RCC 7860 (cell line): ENCODE measurements at regions not wholly inside any gene's neighbourhood (a gene's known extent, or its start where the extent isn't known, plus 50 kb on each side); places are given as distances from the start of the nearest gene placed in this dataset.

Experiments
- DNase-seq: peaks from one replicate; pipeline ENCODE4 v3.0.0-alpha.2; 2015; ENCODE audit warnings: low spot score
- FAIRE-seq: peaks from 2 replicates; lab custom pipeline; 2012; peaks lifted over from hg19 to GRCh38; lab: Jason Lieb, UNC

- DNase-seq (peak; percentile 98), FAIRE-seq (peak; percentile 99)
Observed at GRCh38 chr5:33312571-33313549, 127.9 kb upstream of the TARS1 start.

- no peak for DNase-seq
- peak; percentile 14 for FAIRE-seq
Observed at GRCh38 chr5:33315189-33315588, 125.6 kb upstream of the TARS1 start.

GRCh38 chr5:33316773-33317172 lies 124.0 kb upstream of the TARS1 start:
- no peak for DNase-seq

GRCh38 chr5:33317271-33317670 lies 123.5 kb upstream of the TARS1 start:
- DNase-seq (no peak), FAIRE-seq (no peak)

More at GRCh38 chr5:33316773-33317172, 124.0 kb upstream of the TARS1 start:
- FAIRE-seq = peak; percentile 21

- no peak for DNase-seq
- no peak for FAIRE-seq
Observed at GRCh38 chr5:33319151-33319550, 121.6 kb upstream of the TARS1 start.

GRCh38 chr5:33319841-33320240 lies 120.9 kb upstream of the TARS1 start:
- FAIRE-seq (no peak), DNase-seq (no peak)

- peak; percentile 52 for FAIRE-seq
- peak; percentile 63 for DNase-seq
Observed at GRCh38 chr5:33321026-33321425, 119.7 kb upstream of the TARS1 start.

- DNase-seq = no peak
- FAIRE-seq = no peak
Observed at GRCh38 chr5:33322632-33323031, 118.1 kb upstream of the TARS1 start.

GRCh38 chr5:33324667-33325307 lies 116.0 kb upstream of the TARS1 start:
- peak; percentile 11 for FAIRE-seq
- no peak for DNase-seq

- no peak for FAIRE-seq
Observed at GRCh38 chr5:33328818-33329217, 111.9 kb upstream of the TARS1 start.

GRCh38 chr5:33329891-33330290 lies 110.9 kb upstream of the TARS1 start:
- FAIRE-seq (no peak), DNase-seq (no peak)

More at GRCh38 chr5:33328818-33329217, 111.9 kb upstream of the TARS1 start:
- DNase-seq = no peak

GRCh38 chr5:33330426-33330825 lies 110.3 kb upstream of the TARS1 start:
- FAIRE-seq = no peak
- DNase-seq = no peak

GRCh38 chr5:33330992-33331391 lies 109.8 kb upstream of the TARS1 start:
- no peak for DNase-seq
- FAIRE-seq = no peak

- DNase-seq (no peak), FAIRE-seq (no peak)
Observed at GRCh38 chr5:33332804-33333203, 108.0 kb upstream of the TARS1 start.

- FAIRE-seq (no peak), DNase-seq (no peak)
Observed at GRCh38 chr5:33334829-33335228, 105.9 kb upstream of the TARS1 start.

- FAIRE-seq (no peak), DNase-seq (no peak)
Observed at GRCh38 chr5:33336891-33337636, 103.7 kb upstream of the TARS1 start.

- FAIRE-seq = no peak
- no peak for DNase-seq
Observed at GRCh38 chr5:33337637-33337992, 103.2 kb upstream of the TARS1 start.

- DNase-seq (no peak), FAIRE-seq (no peak)
Observed at GRCh38 chr5:33338336-33339110, 102.2 kb upstream of the TARS1 start.

GRCh38 chr5:33339413-33339812 lies 101.4 kb upstream of the TARS1 start:
- DNase-seq (no peak), FAIRE-seq (no peak)

- FAIRE-seq (no peak), DNase-seq (no peak)
Observed at GRCh38 chr5:33340195-33340594, 100.6 kb upstream of the TARS1 start.

- FAIRE-seq = no peak
- DNase-seq = no peak
Observed at GRCh38 chr5:33341351-33341750, 99.4 kb upstream of the TARS1 start.
